ENCODE measurements at regions not wholly inside any gene's neighbourhood (a gene's known extent, or its start where the extent isn't known, plus 50 kb on each side); places are given as distances from the start of the nearest gene placed in this dataset.
"Not testable (repeated sequence)": the region's sequence is repeated elsewhere in the genome, so short reads cannot be mapped to it uniquely, and the experiment has no call there.

- TF ChIP-seq SUZ12 (IDR thresholded peaks at IDR 0.05; ENCODE audit: extremely low read depth, insufficient read depth, insufficient read length) (no peak), YY1 (IDR thresholded peaks at IDR 0.05; ENCODE audit: insufficient read depth, insufficient read length) (no peak), ZNF274 (IDR thresholded peaks at IDR 0.05; ENCODE audit: low read depth, low read length) (no peak)
- Histone ChIP-seq H3K36me3 (ENCODE audit: insufficient read depth, insufficient read length, low read length) (no peaks in the 10 kb centered on the region), H3K4me3 (ENCODE audit: insufficient read length, low read depth) (no peak overlapping the region), H3K4me1 (ENCODE audit: insufficient read depth, insufficient read length) (no peaks in the 10 kb centered on the region), H3K9ac (ENCODE audit: insufficient read length, low read depth) (no peak overlapping the region), H3K27me3 (ENCODE audit: insufficient read depth, insufficient read length) (no peaks in the 10 kb centered on the region), H3K9me3 (ENCODE audit: insufficient read depth, low read length) (no peaks in the 10 kb centered on the region)
- no peak for DNase-seq (ENCODE audit: low read depth, low spot score)
Measured at GRCh38 chr4:147160908-147161513, 215.3 kb upstream of the TTC29 start.

- H3K4me3 ChIP-seq (ENCODE audit: insufficient read length, low read depth) = no peak overlapping the region
- H3K9me3 ChIP-seq (ENCODE audit: insufficient read depth, low read length) = no peaks in the 10 kb centered on the region
- no peak overlapping the region for H3K9ac ChIP-seq (ENCODE audit: insufficient read length, low read depth)
- H3K36me3 ChIP-seq (ENCODE audit: insufficient read depth, insufficient read length, low read length) = no peaks in the 10 kb centered on the region
- no peaks in the 10 kb centered on the region for H3K4me1 ChIP-seq (ENCODE audit: insufficient read depth, insufficient read length)
- DNase-seq (ENCODE audit: low read depth, low spot score) = no peak
- no peaks in the 10 kb centered on the region for H3K27me3 ChIP-seq (ENCODE audit: insufficient read depth, insufficient read length)
- TF ChIP-seq ZNF274 (IDR thresholded peaks at IDR 0.05; ENCODE audit: low read depth, low read length) = no peak
- TF ChIP-seq YY1 (IDR thresholded peaks at IDR 0.05; ENCODE audit: insufficient read depth, insufficient read length) = no peak
- no peak for TF ChIP-seq SUZ12 (IDR thresholded peaks at IDR 0.05; ENCODE audit: extremely low read depth, insufficient read depth, insufficient read length)
Measured at GRCh38 chr4:147163311-147163710, 217.6 kb upstream of the TTC29 start.

DNA sequence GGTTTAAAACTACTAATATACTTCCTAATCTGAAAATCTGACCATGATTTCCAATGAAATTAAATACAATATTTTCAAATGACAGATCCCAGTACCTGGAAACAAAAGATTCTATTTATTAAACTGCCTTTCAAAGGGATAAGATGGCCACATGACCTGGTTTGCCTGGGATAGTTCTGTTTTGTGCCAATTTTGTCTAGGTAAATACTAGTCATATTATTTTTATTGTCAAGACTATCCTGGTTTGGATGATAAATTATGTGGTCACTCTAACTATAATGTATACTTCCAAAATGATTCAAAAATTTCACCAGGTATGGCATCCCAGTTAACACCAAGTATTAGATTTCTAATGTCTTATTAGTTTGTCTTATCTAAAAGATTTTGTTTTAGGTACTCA is 222.5 kb upstream of the TTC29 start:
- not testable (repeated sequence) for H3K4me3 ChIP-seq (ENCODE audit: insufficient read length, low read depth); H3K27me3 ChIP-seq (ENCODE audit: insufficient read depth, insufficient read length); H3K9ac ChIP-seq (ENCODE audit: insufficient read length, low read depth); H3K4me1 ChIP-seq (ENCODE audit: insufficient read depth, insufficient read length); DNase-seq (ENCODE audit: low read depth, low spot score); H3K9me3 ChIP-seq (ENCODE audit: insufficient read depth, low read length); H3K36me3 ChIP-seq (ENCODE audit: insufficient read depth, insufficient read length, low read length)

DNA sequence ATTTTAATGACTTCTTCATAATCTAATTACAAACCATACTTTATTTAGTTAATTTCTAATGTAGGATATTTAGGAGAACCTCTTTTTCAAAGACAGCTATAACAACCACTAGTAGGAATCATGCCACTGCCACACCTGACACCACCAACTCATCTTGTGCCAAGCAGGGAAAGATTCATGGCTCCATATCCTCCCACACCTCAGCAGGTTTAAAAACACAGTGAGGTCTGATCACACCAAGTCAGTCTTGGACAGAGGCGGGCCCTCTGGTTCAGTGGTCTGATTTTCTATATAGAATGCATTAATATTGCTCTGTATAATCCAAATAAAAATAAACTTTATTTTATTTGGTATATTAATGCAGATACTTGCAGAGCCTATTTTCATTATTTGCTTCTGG is 227.7 kb upstream of the TTC29 start:
- Histone ChIP-seq H3K9ac (ENCODE audit: insufficient read length, low read depth) (no peak overlapping the region), H3K9me3 (ENCODE audit: insufficient read depth, low read length) (no peaks in the 10 kb centered on the region), H3K4me3 (ENCODE audit: insufficient read length, low read depth) (no peak overlapping the region), H3K4me1 (ENCODE audit: insufficient read depth, insufficient read length) (no peaks in the 10 kb centered on the region), H3K27me3 (ENCODE audit: insufficient read depth, insufficient read length) (no peaks in the 10 kb centered on the region), H3K36me3 (ENCODE audit: insufficient read depth, insufficient read length, low read length) (no peaks in the 10 kb centered on the region)
- no peak for DNase-seq (ENCODE audit: low read depth, low spot score)
- TF ChIP-seq SUZ12 (IDR thresholded peaks at IDR 0.05; ENCODE audit: extremely low read depth, insufficient read depth, insufficient read length) (no peak), ZNF274 (IDR thresholded peaks at IDR 0.05; ENCODE audit: low read depth, low read length) (no peak), YY1 (IDR thresholded peaks at IDR 0.05; ENCODE audit: insufficient read depth, insufficient read length) (no peak)

- DNase-seq (ENCODE audit: low read depth, low spot score) = no peak
- H3K9me3 ChIP-seq (ENCODE audit: insufficient read depth, low read length) = no peaks in the 10 kb centered on the region
- no peaks in the 10 kb centered on the region for H3K4me1 ChIP-seq (ENCODE audit: insufficient read depth, insufficient read length)
- H3K9ac ChIP-seq (ENCODE audit: insufficient read length, low read depth) = no peak overlapping the region
- H3K27me3 ChIP-seq (ENCODE audit: insufficient read depth, insufficient read length) = no peaks in the 10 kb centered on the region
- TF ChIP-seq SUZ12 (IDR thresholded peaks at IDR 0.05; ENCODE audit: extremely low read depth, insufficient read depth, insufficient read length) (no peak), ZNF274 (IDR thresholded peaks at IDR 0.05; ENCODE audit: low read depth, low read length) (no peak), YY1 (IDR thresholded peaks at IDR 0.05; ENCODE audit: insufficient read depth, insufficient read length) (no peak)
- H3K36me3 ChIP-seq (ENCODE audit: insufficient read depth, insufficient read length, low read length) = no peaks in the 10 kb centered on the region
- no peak overlapping the region for H3K4me3 ChIP-seq (ENCODE audit: insufficient read length, low read depth)
Measured at GRCh38 chr4:147173797-147174432, 228.3 kb upstream of the TTC29 start.

- Histone ChIP-seq H3K36me3 (ENCODE audit: insufficient read depth, insufficient read length, low read length) (no peaks in the 10 kb centered on the region), H3K27me3 (ENCODE audit: insufficient read depth, insufficient read length) (no peaks in the 10 kb centered on the region), H3K9me3 (ENCODE audit: insufficient read depth, low read length) (no peaks in the 10 kb centered on the region), H3K4me3 (ENCODE audit: insufficient read length, low read depth) (no peak overlapping the region), H3K9ac (ENCODE audit: insufficient read length, low read depth) (no peak overlapping the region), H3K4me1 (ENCODE audit: insufficient read depth, insufficient read length) (no peaks in the 10 kb centered on the region)
- DNase-seq (ENCODE audit: low read depth, low spot score) = no peak
- TF ChIP-seq ZNF274 (IDR thresholded peaks at IDR 0.05; ENCODE audit: low read depth, low read length) (no peak), SUZ12 (IDR thresholded peaks at IDR 0.05; ENCODE audit: extremely low read depth, insufficient read depth, insufficient read length) (no peak), YY1 (IDR thresholded peaks at IDR 0.05; ENCODE audit: insufficient read depth, insufficient read length) (no peak)
Measured at GRCh38 chr4:147174591-147174990, 228.9 kb upstream of the TTC29 start.

GRCh38 chr4:147175460-147176025 is 229.9 kb upstream of the TTC29 start:
- Histone ChIP-seq H3K9me3 (ENCODE audit: insufficient read depth, low read length) (no peaks in the 10 kb centered on the region), H3K4me3 (ENCODE audit: insufficient read length, low read depth) (no peak overlapping the region), H3K4me1 (ENCODE audit: insufficient read depth, insufficient read length) (no peaks in the 10 kb centered on the region), H3K36me3 (ENCODE audit: insufficient read depth, insufficient read length, low read length) (no peaks in the 10 kb centered on the region), H3K9ac (ENCODE audit: insufficient read length, low read depth) (no peak overlapping the region), H3K27me3 (ENCODE audit: insufficient read depth, insufficient read length) (no peaks in the 10 kb centered on the region)
- DNase-seq (ENCODE audit: low read depth, low spot score) = no peak
- TF ChIP-seq ZNF274 (IDR thresholded peaks at IDR 0.05; ENCODE audit: low read depth, low read length) = no peak
- TF ChIP-seq SUZ12 (IDR thresholded peaks at IDR 0.05; ENCODE audit: extremely low read depth, insufficient read depth, insufficient read length) = no peak
- no peak for TF ChIP-seq YY1 (IDR thresholded peaks at IDR 0.05; ENCODE audit: insufficient read depth, insufficient read length)

Measured in NT2/D1 (cell line).